Activated CD8-positive, alpha-beta memory T cell treated with anti-CD3 and anti-CD28 coated beads for 24 hours (primary cell): ENCODE measurements at regions not wholly inside any gene's neighbourhood (a gene's known extent, or its start where the extent isn't known, plus 50 kb on each side); places are given as distances from the start of the nearest gene placed in this dataset.

Experiments used
- DNase-seq: peaks from one replicate; pipeline ENCODE4 v3.0.0-alpha.2; 2020

- no peak for DNase-seq
Measured at GRCh38 chr18:10367836-10368235, 86.6 kb upstream of the APCDD1 start.

- DNase-seq: no peak
Measured at GRCh38 chr18:10368456-10369453, 85.7 kb upstream of the APCDD1 start.

GRCh38 chr18:10370716-10371115 lies 83.7 kb upstream of the APCDD1 start:
- no peak for DNase-seq

- no peak for DNase-seq
Measured at GRCh38 chr18:10371165-10371564, 83.3 kb upstream of the APCDD1 start.

- no peak for DNase-seq
Measured at GRCh38 chr18:10374195-10374594, 80.2 kb upstream of the APCDD1 start.

GRCh38 chr18:10374636-10375293 lies 79.7 kb upstream of the APCDD1 start:
- no peak for DNase-seq

GRCh38 chr18:10376731-10377130 lies 77.7 kb upstream of the APCDD1 start:
- DNase-seq: no peak

GRCh38 chr18:10377956-10378355 lies 76.5 kb upstream of the APCDD1 start:
- no peak for DNase-seq

GRCh38 chr18:10378688-10379420 lies 75.6 kb upstream of the APCDD1 start:
- DNase-seq: no peak

- no peak for DNase-seq
Measured at GRCh38 chr18:10379522-10379921, 74.9 kb upstream of the APCDD1 start.

GRCh38 chr18:10381516-10381915 lies 72.9 kb upstream of the APCDD1 start:
- no peak for DNase-seq

GRCh38 chr18:10381951-10382350 lies 72.5 kb upstream of the APCDD1 start:
- no peak for DNase-seq

GRCh38 chr18:10386049-10386448 lies 68.4 kb upstream of the APCDD1 start:
- DNase-seq: no peak

- no peak for DNase-seq
Measured at GRCh38 chr18:10386956-10387355, 67.5 kb upstream of the APCDD1 start.

GRCh38 chr18:10387399-10387798 lies 67.0 kb upstream of the APCDD1 start:
- DNase-seq: no peak

GRCh38 chr18:10388373-10388772 lies 66.1 kb upstream of the APCDD1 start:
- no peak for DNase-seq

- DNase-seq: no peak
Measured at GRCh38 chr18:10391506-10391905, 62.9 kb upstream of the APCDD1 start.

- no peak for DNase-seq
Measured at GRCh38 chr18:10397004-10397403, 57.4 kb upstream of the APCDD1 start.

- no peak for DNase-seq
Measured at GRCh38 chr18:10398571-10398970, 55.9 kb upstream of the APCDD1 start.

GRCh38 chr18:10399465-10399864 lies 55.0 kb upstream of the APCDD1 start:
- DNase-seq: no peak

- no peak for DNase-seq
Measured at GRCh38 chr18:10400534-10401307, 53.7 kb upstream of the APCDD1 start.

GRCh38 chr18:10401521-10401920 lies 52.9 kb upstream of the APCDD1 start:
- no peak for DNase-seq

- DNase-seq: no peak
Measured at GRCh38 chr18:10401930-10402329, 52.5 kb upstream of the APCDD1 start.
